Right renal cortex interstitium (tissue), 3 donors: ENCODE measurements at regions not wholly inside any gene's neighbourhood (a gene's known extent, or its start where the extent isn't known, plus 50 kb on each side); places are given as distances from the start of the nearest gene placed in this dataset.

ENCODE experiments used
- DNase-seq, 3 donors: peaks; one replicate each; pipeline ENCODE4 v3.0.0-alpha.2; 2013; ENCODE audit warnings: low read depth in 3 of 3, low spot score in 2 of 3

DNA sequence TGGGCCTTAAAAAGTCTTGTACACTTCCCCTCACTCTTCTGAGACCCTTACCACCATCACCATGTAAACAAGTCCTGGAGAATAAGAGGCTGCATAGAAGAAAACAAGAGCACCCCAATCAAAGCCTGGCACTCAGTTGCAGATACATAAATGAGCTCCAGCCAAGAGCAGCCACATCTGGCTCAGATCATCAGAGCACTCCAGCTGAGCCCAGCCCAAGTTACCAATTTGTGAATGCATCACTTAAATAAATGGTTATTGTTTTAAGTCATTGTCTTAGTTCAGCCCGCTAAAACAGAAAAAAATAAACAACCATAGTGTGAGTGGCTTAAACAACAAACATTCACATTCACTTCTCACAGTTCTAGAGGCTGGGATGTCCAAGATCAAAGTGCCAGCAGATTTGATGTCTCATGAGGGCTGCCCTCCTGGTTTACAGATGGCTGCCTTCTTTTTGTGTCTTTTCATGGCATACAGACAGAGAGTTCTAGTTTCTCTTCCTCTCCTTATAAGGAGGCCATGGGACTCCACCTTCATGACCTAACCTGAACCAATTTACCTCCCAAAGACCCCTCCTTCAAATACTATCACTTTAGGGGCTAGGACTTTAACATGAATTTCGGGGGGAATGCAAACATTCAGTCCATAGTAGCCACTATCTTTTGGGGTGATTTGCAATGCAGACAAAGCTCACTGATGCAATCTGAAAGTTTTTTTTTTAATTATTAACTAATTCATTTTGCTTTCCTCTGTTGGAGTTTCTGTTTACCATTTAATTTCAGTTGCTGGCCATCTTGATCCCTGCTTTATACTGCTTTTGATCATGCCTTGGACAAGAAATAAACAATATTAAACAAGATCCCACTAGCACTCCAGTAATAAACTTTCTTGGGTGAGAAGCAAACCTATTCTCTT lies 187.5 kb upstream of the ACVR2A start:
- DNase-seq = no peak

DNA sequence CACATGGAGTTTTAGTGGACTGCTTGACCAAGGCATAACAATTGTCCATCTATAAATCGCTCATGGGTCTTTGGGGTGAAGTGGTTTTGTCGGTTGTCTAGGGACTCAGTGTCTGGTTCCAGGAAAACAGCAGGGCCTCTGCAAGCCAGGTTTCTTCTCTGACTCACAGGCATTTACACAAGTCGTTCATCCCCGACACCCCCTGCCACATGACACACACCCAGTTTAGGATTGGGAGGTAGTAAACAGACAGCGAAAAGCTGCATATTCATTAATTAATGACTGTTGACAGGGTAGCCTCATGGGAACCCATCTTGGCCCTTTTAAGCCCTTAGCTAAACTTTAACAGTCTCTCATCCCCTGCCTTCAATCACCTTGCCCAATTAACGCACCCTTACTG lies 194.8 kb upstream of the ACVR2A start:
- DNase-seq = no peak

DNA sequence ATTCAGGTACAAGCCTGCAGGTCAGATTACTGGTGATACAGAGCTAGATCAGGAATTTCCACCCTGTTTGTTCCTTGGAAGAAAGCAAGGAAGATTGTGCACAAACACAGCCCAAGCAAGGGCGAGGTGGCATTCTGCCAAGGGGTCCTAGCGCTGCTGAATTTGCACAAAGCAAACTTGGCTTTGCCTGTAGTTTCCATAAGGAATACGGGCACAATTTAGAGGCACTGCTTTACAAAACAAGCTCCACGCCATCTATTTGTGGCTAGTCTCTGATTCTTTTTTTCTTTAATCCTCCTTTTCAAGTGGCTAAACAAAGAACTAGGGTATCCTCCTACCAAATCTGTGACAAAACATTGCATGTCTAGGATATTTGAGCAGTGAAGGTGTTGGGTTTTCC lies 195.5 kb upstream of the ACVR2A start:
- no peak for DNase-seq

DNA sequence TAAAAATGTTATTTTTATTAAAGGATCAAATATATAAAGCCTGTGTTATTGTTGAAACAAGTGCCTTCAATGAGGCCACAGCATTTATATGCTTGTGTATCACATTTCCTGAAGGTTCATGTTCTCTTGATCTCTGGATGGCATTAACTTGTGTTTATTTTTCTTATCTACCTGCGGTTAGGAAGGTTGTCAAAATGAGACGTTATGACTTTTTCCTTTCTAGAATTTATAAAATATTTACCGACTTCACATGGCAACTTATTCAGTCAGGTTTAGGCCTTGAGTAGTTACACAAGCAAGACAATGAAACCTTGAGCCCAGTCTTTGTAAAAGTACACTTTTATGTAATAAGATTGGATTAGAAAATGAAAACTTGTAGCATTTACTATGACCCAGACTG lies 196.4 kb upstream of the ACVR2A start:
- no peak for DNase-seq

DNA sequence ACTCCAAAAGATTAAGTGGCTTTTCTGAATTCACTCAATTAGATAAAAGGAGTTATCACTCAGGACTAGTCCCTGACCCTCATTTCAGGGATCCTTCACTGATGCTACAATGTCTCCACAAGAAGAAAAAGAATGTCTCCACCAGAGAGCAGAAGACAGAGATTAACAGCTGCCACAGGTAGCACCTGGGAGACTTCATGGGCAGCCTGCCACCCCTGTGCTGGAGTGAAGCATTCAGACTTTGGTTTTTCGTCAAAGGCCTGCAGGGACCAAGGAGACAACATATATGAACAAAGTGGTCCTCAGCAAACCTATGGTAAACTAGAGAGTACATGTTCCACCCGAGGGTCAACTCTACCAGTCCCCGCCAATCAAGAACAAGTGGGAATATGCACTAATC lies 197.0 kb upstream of the ACVR2A start:
- no peak for DNase-seq

DNA sequence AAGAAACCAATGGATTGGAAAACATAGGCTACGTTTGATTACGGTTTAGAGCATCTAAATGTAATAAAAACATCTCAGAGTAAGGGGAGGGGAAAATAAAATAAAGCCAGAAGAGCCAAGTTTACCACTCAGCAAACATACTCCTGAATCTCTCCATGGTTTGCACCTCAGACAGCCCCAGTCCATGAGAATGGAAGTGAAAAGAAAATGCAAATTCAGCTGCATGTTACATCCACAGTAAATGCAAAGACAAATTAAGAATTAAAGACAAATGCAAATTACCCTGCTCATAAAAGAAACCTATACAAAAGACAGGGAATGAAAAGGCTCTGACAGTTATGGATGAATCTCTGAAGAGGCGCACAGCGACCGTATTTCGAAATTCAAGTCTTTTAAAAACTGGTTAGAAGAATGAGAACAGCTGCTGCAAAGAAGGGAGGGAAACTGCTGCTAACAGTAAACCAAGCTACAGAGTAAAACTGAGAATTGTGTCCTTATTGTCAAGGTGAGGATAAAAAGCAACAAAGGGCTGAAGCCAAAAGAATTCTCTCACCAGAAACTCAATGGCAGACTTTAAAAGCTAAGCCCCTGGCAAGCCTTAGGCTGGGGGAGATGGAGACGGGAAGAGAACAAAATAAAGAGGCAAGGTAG lies 197.9 kb upstream of the ACVR2A start:
- no peak for DNase-seq

DNA sequence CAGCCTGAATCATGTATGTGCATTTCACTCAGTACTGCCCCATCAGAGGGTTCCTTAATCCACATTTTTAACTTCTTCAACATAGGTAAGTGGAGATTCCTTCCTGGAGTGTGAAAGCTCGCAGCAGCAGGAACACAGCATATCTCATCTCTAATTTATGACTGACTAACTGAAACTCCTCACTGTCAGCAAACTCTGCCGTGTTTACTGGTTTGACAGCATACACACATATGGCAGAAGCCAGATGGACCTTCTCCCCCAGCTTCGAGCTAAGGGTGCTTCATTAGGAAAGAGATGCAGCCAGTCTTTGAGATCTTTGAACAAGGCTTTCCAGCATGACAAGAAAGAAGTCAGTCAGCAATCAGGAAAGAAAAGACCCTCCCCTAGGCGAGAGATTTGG lies 200.3 kb upstream of the ACVR2A start:
- DNase-seq = no peak

DNA sequence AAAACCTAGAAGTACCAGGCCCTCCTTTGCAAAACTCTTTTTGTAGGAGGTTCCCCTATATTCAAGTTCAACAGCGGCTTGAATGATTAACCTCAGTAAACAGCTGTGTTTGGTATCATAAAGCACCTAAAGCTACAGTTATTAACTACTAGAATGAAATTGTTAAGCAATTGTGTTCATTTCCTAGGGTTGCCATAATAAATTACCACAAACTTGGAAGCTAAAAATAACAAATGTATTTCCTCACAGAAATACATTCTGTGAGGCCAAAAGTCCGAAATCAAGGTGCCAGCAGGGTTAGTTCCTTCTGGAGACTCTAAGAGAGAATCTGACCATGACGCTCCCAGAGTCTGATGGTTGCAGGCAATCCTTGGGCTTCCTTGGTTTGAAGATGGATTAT lies 202.1 kb upstream of the ACVR2A start:
- no peak for DNase-seq

DNA sequence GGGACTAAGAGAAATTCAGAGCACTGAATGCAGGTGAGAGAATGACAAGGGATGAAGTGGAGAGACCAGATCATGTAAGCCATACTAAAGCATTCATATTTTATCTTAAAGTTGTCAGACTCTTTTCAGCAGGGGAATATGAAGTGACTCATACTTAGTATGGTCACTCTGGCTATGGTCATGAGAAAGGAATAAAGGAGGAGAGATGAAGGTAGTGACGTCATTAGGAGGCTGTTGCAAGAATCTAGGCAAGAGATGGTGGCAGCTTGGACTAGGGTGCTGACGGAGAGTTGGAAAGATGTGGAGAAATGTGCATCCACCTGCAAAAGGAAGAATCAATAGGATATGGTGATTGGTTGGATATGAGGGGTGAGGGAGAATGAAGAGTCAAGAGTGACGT lies 203.2 kb upstream of the ACVR2A start:
- no peak for DNase-seq

DNA sequence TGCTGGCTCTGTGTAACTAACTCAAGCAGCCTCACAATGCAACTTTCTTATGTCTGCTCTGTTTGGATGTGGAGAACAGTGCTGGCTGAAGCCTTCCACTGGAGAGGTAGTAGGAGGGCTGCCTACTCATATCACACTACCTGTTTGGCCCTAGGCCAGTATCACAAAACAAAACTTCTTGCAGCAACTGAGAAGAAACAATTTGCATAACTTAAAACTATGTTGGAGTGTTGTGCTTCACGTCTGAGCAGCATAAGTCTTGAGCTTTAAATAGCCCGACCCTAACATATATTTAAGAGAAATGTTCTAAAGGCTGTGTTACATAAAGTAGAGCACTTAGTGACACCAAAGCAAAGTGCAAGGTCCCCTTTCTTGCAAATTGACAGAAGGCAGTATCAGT lies 204.9 kb upstream of the ACVR2A start:
- no peak for DNase-seq

DNA sequence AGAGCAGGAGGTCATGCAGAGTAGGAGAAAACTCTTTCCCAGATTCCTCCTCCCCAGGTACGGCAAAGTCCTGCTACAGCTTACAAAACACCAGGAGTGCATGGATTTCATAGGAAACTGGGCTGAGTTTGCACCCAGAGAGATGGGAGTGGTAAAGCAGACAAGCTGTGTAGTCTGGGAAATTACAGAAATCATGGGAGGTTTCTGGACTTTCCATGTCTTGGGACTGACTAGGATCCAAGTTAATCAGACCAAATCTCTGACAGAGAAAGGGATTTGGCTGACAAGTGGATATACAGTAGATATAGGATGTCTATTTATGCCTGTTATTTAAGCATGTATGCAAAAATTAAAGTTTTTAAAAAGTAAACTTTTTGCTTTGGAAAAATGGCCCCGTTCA lies 205.4 kb upstream of the ACVR2A start:
- DNase-seq = no peak

DNA sequence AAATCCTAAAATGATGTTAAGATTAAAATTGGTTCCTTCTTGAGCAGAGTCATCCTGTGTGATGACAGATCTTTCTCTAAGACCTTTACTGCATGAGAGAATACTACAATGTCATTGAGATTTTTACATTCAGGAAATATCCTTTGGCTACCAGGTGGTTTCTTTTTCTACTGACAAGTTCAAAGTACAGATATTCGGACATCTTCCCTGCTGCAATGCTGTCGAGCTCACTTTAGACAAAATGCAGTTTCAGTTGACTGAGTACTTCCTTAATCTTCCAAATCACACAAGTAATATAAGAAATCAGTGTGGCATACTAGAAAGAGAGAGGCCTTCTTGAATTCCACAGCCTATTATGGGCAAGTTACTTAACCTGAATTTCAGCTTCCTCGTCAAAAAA lies 207.9 kb upstream of the ACVR2A start:
- DNase-seq = no peak

DNA sequence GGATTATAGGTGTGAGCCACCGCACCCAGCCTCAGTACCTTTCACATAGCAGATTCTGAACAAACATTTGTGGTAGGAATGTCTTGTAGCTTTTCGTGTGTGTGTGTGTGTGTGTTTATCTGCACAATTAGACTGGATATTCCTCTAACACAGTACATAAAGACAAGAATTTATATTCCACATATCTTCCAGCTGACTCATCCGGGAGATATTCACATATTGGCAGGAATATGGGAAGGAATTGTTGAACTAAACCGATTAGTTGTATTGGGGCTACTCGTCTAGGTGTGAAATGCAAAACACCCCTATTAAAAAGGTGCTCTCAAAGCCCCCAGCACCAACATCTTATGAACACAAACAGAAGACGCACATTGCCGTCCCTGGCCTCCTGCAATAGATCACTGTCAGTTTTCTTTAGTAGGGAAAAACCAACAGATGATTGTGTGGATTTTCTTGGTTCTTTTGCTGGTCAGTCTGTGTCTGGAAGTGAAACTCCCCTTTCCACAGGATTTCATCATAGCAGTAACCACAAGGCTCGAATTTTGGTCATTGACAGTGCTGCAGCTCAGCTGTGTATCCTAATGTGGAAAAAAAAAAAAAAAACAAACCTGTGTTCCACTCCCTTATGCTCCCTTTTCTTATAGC lies 208.5 kb upstream of the ACVR2A start:
- DNase-seq = no peak

DNA sequence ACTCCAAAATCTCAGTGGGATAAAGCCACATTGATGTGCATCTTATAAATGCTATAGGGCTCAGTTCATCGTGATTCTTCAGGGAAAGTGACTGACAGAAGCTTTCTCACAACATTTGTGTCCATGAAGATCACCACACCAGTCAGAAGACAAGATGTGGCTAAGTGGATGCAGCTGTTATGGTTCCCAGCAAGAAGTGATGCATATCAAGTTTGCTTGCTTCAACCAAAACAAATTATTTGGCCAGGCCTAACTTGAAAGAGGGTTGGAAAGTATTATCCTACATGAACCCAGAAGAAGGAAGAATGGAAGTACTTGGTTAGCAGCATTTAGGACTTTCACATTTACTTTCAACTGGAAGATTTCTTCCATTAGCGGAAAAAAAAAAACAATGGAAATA lies 210.0 kb upstream of the ACVR2A start:
- no peak for DNase-seq

DNA sequence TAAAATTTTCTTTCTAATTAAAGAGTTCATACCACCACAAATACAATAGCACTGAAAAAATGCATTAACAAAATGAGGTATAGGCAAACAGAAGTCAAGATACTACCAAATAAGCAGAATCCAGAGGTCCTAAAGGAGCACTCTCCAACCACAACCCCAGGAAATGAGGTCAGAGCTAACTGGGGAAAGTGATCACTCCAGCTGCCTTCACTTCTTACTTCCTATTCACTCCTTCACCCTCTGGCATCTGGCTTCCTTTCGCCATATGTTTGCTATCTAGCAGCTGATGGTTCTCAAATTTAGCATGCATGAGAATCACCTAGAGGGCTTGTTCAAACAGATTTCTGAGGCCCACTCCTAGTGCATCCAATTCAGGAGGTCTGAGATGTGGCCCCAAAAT lies 212.6 kb upstream of the ACVR2A start:
- no peak for DNase-seq

DNA sequence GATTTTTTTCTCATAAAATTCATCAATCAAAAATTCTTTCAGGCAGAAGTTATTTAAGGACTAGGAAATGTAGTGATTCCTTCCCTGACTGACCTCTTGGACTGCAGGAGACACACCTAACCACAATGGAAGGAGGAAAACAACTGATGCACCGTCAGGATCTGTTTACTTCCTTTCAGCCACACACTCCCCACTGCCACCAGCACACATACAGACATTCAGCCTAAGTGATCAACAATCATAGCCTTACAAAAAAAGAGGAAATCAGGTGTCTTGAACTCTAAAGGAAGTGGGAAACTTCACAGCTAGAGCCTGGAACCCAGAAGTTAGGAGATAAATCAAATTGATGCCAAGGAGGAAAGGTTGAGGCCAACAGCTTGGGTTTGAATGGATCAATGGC lies 213.5 kb upstream of the ACVR2A start:
- no peak for DNase-seq

DNA sequence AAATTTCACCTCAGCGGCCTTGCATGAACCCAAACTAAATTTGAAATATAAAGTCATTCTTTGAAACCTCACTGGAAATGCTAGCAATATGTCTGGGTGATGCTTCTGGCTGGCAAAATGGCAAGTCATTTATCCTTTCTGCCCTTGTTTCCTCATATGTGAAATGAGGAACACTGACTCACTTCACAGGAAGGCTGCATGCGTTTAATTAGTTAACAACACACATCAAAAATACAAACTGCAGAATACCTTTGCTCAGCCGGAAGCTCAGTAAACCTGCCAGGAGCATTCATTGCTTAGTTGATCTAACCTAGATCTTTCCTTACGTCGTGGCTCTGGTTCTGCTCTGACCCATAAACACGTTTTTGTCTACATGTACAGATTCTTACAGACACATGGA lies 214.2 kb upstream of the ACVR2A start:
- DNase-seq = no peak

DNA sequence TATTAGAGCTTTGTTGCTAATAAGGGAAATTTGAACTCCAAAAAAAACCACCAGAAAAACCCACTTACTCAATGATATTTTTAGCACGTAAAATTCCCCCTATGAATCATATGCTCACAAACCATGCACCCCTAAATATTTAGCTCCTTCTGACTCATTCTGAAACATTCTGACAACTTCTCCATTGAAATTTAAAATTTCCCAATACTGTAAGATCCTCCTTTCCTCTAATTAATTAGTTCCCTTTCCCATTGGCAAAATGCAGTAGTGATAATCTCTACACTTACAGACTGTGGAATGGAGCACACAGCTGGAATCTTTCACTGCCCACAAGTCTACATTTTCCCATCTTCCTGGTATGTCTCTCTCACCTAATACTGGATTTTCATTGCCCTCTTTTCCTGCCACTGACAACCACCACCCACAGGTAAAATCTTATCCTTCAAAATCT lies 215.8 kb upstream of the ACVR2A start:
- no peak for DNase-seq

DNA sequence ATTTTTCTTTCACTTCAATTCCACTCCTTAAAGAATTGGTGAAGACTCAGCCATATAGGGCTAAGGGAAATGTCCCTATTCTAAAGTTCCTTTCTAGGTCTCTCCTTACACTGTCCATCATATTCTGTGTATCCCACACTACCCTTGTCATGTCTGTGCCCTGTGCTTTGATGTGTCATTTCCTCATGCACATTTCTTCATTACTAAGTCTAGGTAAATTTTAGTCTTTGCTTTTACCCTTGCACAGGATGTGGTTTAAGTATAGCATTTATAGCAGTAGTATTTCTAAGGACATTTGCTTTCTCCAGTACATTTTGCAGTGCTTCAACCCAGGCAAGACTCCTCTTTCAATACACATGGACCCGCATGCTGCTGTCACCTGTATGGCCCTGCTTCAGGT lies 221.5 kb upstream of the ACVR2A start:
- DNase-seq = no peak

DNA sequence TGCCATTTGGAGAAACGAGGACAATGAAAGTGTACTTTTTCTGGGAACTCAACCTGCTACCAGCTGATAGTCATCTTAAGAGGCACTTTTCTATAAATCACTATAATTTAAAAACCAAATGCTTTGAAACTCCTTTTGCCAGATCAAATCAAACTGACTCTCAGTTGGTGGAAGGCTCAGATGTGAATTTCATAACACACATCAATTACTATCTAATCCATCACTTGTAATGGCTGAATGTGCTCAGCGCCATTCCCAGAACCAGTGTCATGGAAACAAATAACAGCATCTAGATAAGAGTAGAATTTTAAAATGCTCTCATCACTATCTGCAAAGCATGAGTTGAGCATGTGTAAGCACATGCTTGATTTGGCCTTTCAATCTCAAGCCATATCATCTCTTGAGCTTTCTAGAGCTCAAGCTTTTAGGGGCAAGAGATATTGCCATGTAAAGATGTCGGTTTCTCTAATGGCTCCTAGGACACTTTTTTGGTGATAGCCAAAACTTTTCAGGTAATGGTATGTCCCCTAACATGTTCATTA lies 223.1 kb upstream of the ACVR2A start:
- DNase-seq = no peak

DNA sequence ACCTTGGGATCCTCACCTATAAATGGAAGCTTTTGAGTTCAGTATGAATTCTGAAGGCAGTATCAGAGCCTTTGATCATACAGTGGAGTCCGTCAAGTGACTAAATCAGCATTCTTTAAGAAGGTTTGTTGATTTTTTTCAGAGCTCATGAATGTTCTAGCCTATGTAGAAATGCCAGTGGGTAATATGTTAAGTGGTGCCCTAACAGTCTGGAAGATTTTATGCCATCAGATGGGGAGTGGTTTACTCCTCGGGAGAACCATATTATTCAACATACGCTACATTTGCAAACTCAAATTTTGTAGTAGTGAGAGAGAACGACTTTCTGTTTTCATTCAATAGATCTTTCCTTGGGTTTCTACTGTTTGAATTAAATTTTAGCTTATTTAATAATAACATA lies 225.0 kb upstream of the ACVR2A start:
- DNase-seq = no peak

DNA sequence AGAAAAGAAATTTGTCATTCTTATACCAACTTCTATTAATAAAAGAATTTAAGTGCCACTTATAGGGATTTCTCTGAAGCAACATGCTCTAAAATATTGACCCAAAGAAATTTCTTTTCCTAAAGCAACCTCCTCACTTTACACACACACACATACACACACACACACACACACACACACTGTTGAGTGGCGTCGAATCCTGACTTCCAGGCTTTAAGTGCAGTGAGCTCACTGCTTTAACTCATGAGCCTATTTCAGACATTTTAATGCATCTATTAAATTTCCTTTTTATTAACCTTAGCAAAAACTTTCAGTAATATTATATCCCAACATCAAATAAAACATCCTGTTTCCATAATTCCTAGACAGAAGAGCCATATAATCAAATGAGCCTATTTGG lies 229.1 kb upstream of the ACVR2A start:
- DNase-seq = no peak
